GM23338 (cell line): ENCODE measurements at regions not wholly inside any gene's neighbourhood (a gene's known extent, or its start where the extent isn't known, plus 50 kb on each side); places are given as distances from the start of the nearest gene placed in this dataset.

Source experiments
- ATAC-seq: fragments of 200-7000 bp; cut with Tn5 transposase; 3 replicates; pipeline ENCODE4 v1.9.1; 2020
- DNase-seq: peaks from one replicate; pipeline ENCODE4 v3.0.0-alpha.2; 2015; ENCODE audit warnings: low spot score
- H2AFZ ChIP-seq: fragments of 200-600 bp; sonication (generic); 2 replicates; pipeline ENCODE4 v1.8.0; 2016; ENCODE audit warnings: antibody characterized with exemption, mild to moderate bottlenecking, moderate library complexity
- H3F3A ChIP-seq: fragments of 200-600 bp; sonication (generic); replicated peaks from 2 replicates; pipeline ENCODE4 v1.8.0; 2017; ENCODE audit warnings: antibody characterized with exemption, mixed run types, low read depth
- H3K27ac ChIP-seq: fragments of 200-600 bp; sonication (generic); 2 replicates; pipeline ENCODE4 v1.6.1; 2016; ENCODE audit warnings: low read depth
- H3K27me3 ChIP-seq: fragments of 200-600 bp; sonication (generic); 2 replicates; pipeline ENCODE4 v1.8.0; 2016; ENCODE audit warnings: mild to moderate bottlenecking, mixed run types, moderate library complexity; ENCODE audit not compliant: insufficient read depth
- H3K36me3 ChIP-seq: fragments of 200-600 bp; sonication (generic); 2 replicates; pipeline ENCODE4 v1.8.0; 2016; ENCODE audit warnings: mild to moderate bottlenecking; ENCODE audit not compliant: insufficient read depth
- H3K4me1 ChIP-seq: fragments of 200-600 bp; sonication (generic); 2 replicates; pipeline ENCODE4 v1.8.0; 2016; ENCODE audit warnings: mild to moderate bottlenecking, moderate library complexity; ENCODE audit not compliant: insufficient read depth
- H3K4me2 ChIP-seq: fragments of 200-600 bp; sonication (generic); 2 replicates; pipeline ENCODE4 v1.7.1; 2017; ENCODE audit warnings: mixed run types
- H3K4me3 ChIP-seq: fragments of 200-600 bp; sonication (generic); 2 replicates; pipeline ENCODE4 v1.6.1; 2016; ENCODE audit warnings: mixed run types
- H3K79me2 ChIP-seq: fragments of 200-600 bp; sonication (generic); replicated peaks from 2 replicates; pipeline ENCODE4 v1.8.0; 2017; ENCODE audit warnings: mild to moderate bottlenecking; ENCODE audit not compliant: insufficient read depth
- H3K9me2 ChIP-seq: fragments of 200-600 bp; sonication (generic); 2 replicates; pipeline ENCODE4 v1.8.0; 2017; ENCODE audit not compliant: insufficient read depth
- H4K20me1 ChIP-seq: fragments of 200-600 bp; sonication (generic); replicated peaks from 2 replicates; pipeline ENCODE4 v1.8.0; 2017; ENCODE audit warnings: mild to moderate bottlenecking; ENCODE audit not compliant: insufficient read depth
- H3K27ac Mint-ChIP-seq: 2 replicates; pipeline ENCODE4 v1.8.0; 2020; ENCODE audit warnings: inconsistent platforms, mild to moderate bottlenecking, moderate library complexity, mixed read lengths
- H3K27me3 Mint-ChIP-seq: 3 replicates; pipeline ENCODE4 v1.8.0; 2022; ENCODE audit warnings: low read depth, mild to moderate bottlenecking, moderate library complexity, mixed read lengths, inconsistent platforms; ENCODE audit not compliant: insufficient read depth, poor library complexity
- H3K36me3 Mint-ChIP-seq: 3 replicates; pipeline ENCODE4 v1.8.0; 2021; ENCODE audit warnings: low read depth, mild to moderate bottlenecking, inconsistent platforms, moderate library complexity, mixed read lengths
- H3K4me1 Mint-ChIP-seq: 3 replicates; pipeline ENCODE4 v1.8.0; 2020; ENCODE audit warnings: mild to moderate bottlenecking, inconsistent platforms, mixed read lengths
- H3K4me3 Mint-ChIP-seq: 3 replicates; pipeline ENCODE4 v1.8.0; 2021; ENCODE audit warnings: moderate library complexity, mild to moderate bottlenecking, inconsistent platforms, mixed read lengths
- H3K9me3 Mint-ChIP-seq: 3 replicates; pipeline ENCODE4 v1.8.0; 2020; ENCODE audit warnings: moderate library complexity, mild to moderate bottlenecking, inconsistent platforms, mixed read lengths
- CREB1 ChIP-seq: fragments of 250-450 bp; sonication (Bioruptor Pico); IDR thresholded peaks from 2 replicates; pipeline ENCODE4 v1.5.0; 2020; ENCODE audit warnings: low read depth, mild to moderate bottlenecking, moderate library complexity
- EZH2 ChIP-seq: fragments of 200-600 bp; sonication (generic); IDR thresholded peaks from one replicate; pipeline ENCODE4 v1.8.0; 2017; ENCODE audit warnings: antibody characterized with exemption, mild to moderate bottlenecking, low read depth; ENCODE audit not compliant: unreplicated experiment
- JUNB ChIP-seq: IDR thresholded peaks from one replicate; pipeline ENCODE4 v1.6.1; 2016; ENCODE audit warnings: antibody characterized with exemption; ENCODE audit not compliant: unreplicated experiment
- NANOG ChIP-seq: IDR thresholded peaks from 2 replicates; pipeline ENCODE4 v1.6.1; 2016; ENCODE audit warnings: antibody characterized with exemption, borderline replicate concordance
- STAT1 ChIP-seq: IDR thresholded peaks from one replicate; pipeline ENCODE4 v1.6.1; 2016; ENCODE audit warnings: antibody characterized with exemption; ENCODE audit not compliant: unreplicated experiment
- ZNF114 ChIP-seq: fragments of 250-450 bp; sonication (Bioruptor Pico); IDR thresholded peaks from 2 replicates; pipeline ENCODE4 v1.5.0; 2020; ENCODE audit warnings: mild to moderate bottlenecking, moderate library complexity
- ZNF331 ChIP-seq: fragments of 250-450 bp; sonication (Bioruptor Pico); IDR thresholded peaks from 2 replicates; pipeline ENCODE4 v1.5.0; 2020; ENCODE audit warnings: low read depth, mild to moderate bottlenecking, moderate library complexity
- TF ChIP-seq, protein P1 (sequence below), 2 experiments: fragments of 200-600 bp in 1 of 2; sonication (generic) in 1 of 2; conservative IDR thresholded peaks; 2 replicates each; pipeline versions ENCODE4 v1.5.1 to v1.6.1; 2016 to 2017; ENCODE audit warnings: antibody characterized with exemption in 2 of 2, low read depth in 2 of 2, mild to moderate bottlenecking in 2 of 2, moderate library complexity in 1 of 2
- TF ChIP-seq, protein P2 (sequence below): IDR thresholded peaks from 2 replicates; pipeline ENCODE4 v1.6.1; 2016; ENCODE audit warnings: antibody characterized with exemption

GRCh38 chr18:6547476-6547875 is 132.8 kb upstream of the L3MBTL4 start (continued):
- TF ChIP-seq, protein P1, sequence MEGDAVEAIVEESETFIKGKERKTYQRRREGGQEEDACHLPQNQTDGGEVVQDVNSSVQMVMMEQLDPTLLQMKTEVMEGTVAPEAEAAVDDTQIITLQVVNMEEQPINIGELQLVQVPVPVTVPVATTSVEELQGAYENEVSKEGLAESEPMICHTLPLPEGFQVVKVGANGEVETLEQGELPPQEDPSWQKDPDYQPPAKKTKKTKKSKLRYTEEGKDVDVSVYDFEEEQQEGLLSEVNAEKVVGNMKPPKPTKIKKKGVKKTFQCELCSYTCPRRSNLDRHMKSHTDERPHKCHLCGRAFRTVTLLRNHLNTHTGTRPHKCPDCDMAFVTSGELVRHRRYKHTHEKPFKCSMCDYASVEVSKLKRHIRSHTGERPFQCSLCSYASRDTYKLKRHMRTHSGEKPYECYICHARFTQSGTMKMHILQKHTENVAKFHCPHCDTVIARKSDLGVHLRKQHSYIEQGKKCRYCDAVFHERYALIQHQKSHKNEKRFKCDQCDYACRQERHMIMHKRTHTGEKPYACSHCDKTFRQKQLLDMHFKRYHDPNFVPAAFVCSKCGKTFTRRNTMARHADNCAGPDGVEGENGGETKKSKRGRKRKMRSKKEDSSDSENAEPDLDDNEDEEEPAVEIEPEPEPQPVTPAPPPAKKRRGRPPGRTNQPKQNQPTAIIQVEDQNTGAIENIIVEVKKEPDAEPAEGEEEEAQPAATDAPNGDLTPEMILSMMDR (conservative IDR thresholded peaks at IDR 0.05; ENCODE audit: low read depth in 2 of 2), result no peak
- no peak for TF ChIP-seq NANOG
- no peak for TF ChIP-seq EZH2
- TF ChIP-seq JUNB, result no peak
- TF ChIP-seq ZNF331 (CRISPR knock-in tag), result no peak
- TF ChIP-seq ZNF114 (CRISPR knock-in tag), result no peak
- no peak for TF ChIP-seq STAT1
- TF ChIP-seq CREB1 (CRISPR knock-in tag), result no peak

DNA sequence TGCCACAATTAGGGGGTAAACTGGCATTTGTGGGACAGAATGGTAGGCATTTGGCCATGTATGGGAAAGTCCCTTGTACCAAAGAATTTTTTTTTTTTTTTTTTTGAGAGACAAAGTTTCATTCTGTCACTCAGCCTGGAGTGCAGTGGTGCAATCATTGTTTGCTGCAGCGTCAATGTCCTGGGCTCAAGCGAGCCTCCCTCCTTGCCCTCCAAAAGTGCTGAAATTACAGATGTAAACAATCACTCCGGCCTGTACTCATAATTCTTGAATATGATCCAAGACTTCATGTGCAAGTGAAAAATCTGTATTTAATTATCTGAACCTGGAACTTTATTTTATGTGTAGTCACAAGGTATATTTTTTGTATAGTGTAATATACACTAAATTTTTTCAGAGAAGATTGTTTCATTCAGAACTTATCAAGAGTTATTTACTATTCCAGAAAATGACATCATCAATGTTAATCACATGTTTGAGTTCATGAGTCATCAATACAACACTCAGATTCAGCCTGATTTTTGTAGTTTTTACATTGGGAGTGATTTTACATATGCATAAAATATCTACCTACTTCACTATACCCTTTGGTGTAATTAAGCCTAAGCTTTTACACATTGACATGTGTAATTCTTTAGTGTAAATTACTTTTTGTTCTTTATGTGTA is 138.7 kb upstream of the L3MBTL4 start:
- H3K4me1 ChIP-seq, result peaks cover 16% of the 10 kb centered on the region; the same call in 1 of the 2 replicates
- H3K79me2 ChIP-seq, result no peaks in the 10 kb centered on the region
- peaks cover 25% of the 10 kb centered on the region for H3K4me1 Mint-ChIP-seq
- no peaks in the 10 kb centered on the region for H3K9me2 ChIP-seq
- no peak overlapping the region for H2AFZ ChIP-seq
- ATAC-seq (no peak), DNase-seq (no peak)
- no peaks in the 10 kb centered on the region for H3K27me3 ChIP-seq
- no peak overlapping the region for H3K4me2 ChIP-seq
- H3K36me3 Mint-ChIP-seq, result peaks cover 23% of the 10 kb centered on the region
- no peak overlapping the region for H3K4me3 Mint-ChIP-seq
- H3K36me3 ChIP-seq, result no peaks in the 10 kb centered on the region
- H3K27me3 Mint-ChIP-seq, result peaks cover 8% of the 10 kb centered on the region
- H3K27ac Mint-ChIP-seq, result no peak overlapping the region
- H4K20me1 ChIP-seq, result no peaks in the 10 kb centered on the region
- no peak for TF ChIP-seq EZH2
- TF ChIP-seq JUNB, result no peak
- no peak for TF ChIP-seq STAT1
- 0 out of 2 replicates have a peak, but pooled peaks cover 4% of the 10 kb centered on the region for H3F3A ChIP-seq
- H3K27ac ChIP-seq, result no peak overlapping the region
- no peak overlapping the region for H3K4me3 ChIP-seq
- H3K9me3 Mint-ChIP-seq, result peaks cover 27% of the 10 kb centered on the region

GRCh38 chr18:6557057-6557769 is 142.5 kb upstream of the L3MBTL4 start:
- ATAC-seq (peak; percentile 78), DNase-seq (peak; percentile 17)
- Histone ChIP-seq H4K20me1 (no peaks in the 10 kb centered on the region), H3K4me3 (no peak overlapping the region), H3K79me2 (no peaks in the 10 kb centered on the region), H3K27ac (no peak overlapping the region), H3F3A (0 out of 2 replicates have a peak, but pooled peaks cover 4% of the 10 kb centered on the region), H3K9me2 (no peaks in the 10 kb centered on the region), H3K4me2 (no peak overlapping the region), H3K4me1 (peaks cover 22% of the 10 kb centered on the region; the same call in 1 of the 2 replicates), H2AFZ (peak overlapping the region; percentile 79; the same call in 1 of the 2 replicates), H3K36me3 (no peaks in the 10 kb centered on the region), H3K27me3 (no peaks in the 10 kb centered on the region)
- Mint-ChIP-seq H3K27ac (no peak overlapping the region), H3K4me1 (peaks cover 28% of the 10 kb centered on the region), H3K27me3 (peaks cover 7% of the 10 kb centered on the region), H3K9me3 (no peaks in the 10 kb centered on the region), H3K36me3 (no peaks in the 10 kb centered on the region), H3K4me3 (no peak overlapping the region)
- TF ChIP-seq, protein P1 (conservative IDR thresholded peaks at IDR 0.05; ENCODE audit: low read depth in 2 of 2), result no peak
- TF ChIP-seq NANOG, result no peak
- TF ChIP-seq, protein P2, sequence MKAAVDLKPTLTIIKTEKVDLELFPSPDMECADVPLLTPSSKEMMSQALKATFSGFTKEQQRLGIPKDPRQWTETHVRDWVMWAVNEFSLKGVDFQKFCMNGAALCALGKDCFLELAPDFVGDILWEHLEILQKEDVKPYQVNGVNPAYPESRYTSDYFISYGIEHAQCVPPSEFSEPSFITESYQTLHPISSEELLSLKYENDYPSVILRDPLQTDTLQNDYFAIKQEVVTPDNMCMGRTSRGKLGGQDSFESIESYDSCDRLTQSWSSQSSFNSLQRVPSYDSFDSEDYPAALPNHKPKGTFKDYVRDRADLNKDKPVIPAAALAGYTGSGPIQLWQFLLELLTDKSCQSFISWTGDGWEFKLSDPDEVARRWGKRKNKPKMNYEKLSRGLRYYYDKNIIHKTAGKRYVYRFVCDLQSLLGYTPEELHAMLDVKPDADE, result no peak
- no peak for TF ChIP-seq ZNF114 (CRISPR knock-in tag)
- no peak for TF ChIP-seq EZH2
